H1 (cell line): ENCODE measurements at regions not wholly inside any gene's neighbourhood (a gene's known extent, or its start where the extent isn't known, plus 50 kb on each side); places are given as distances from the start of the nearest gene placed in this dataset.

Experiments
- CTCF ChIA-PET: fragments of 300-600 bp; sonication (Branson Sonifier 250); formaldehyde crosslinking; loops from one replicate; lab custom pipeline; 2021; ENCODE audit not compliant: partially characterized antibody; lab: Charles Lee
- POLR2A ChIA-PET: fragments of 300-600 bp; sonication (Branson Sonifier 250); formaldehyde crosslinking; loops from one replicate; lab custom pipeline; 2021; ENCODE audit warnings: inconsistent platforms; ENCODE audit not compliant: partially characterized antibody; lab: Charles Lee
- DNase-seq, 2 experiments: peaks; one replicate each; pipeline versions ENCODE4 v3.0.0 to v3.0.0-alpha.2; 2010 to 2022; ENCODE audit warnings: low spot score in 2 of 2, low read depth in 1 of 2, mixed read lengths in 1 of 2
- FAIRE-seq: peaks from 2 replicates; lab custom pipeline; 2011; peaks lifted over from hg19 to GRCh38; lab: Jason Lieb, UNC
- H2AFZ ChIP-seq: 2 replicates; pipeline ENCODE4 v1.8.1; 2012; ENCODE audit warnings: low read length, inconsistent platforms
- H2AK5ac ChIP-seq: 2 replicates; pipeline ENCODE4 v1.6.1; 2013; ENCODE audit warnings: low read depth, low read length
- H2BK120ac ChIP-seq: replicated peaks from 2 replicates; pipeline ENCODE3; 2013; ENCODE audit warnings: low read depth, low read length, inconsistent platforms
- H2BK12ac ChIP-seq: 2 replicates; pipeline ENCODE4 v1.6.1; 2013; ENCODE audit warnings: low read depth, low read length
- H2BK15ac ChIP-seq: 2 replicates; pipeline ENCODE4 v1.6.1; 2013; ENCODE audit warnings: low read length
- H2BK20ac ChIP-seq: 2 replicates; pipeline ENCODE4 v1.6.1; 2013; ENCODE audit warnings: low read length
- H2BK5ac ChIP-seq: 2 replicates; pipeline ENCODE4 v1.6.1; 2013; ENCODE audit warnings: low read depth, low read length
- H3K14ac ChIP-seq: 2 replicates; pipeline ENCODE4 v1.6.1; 2013; ENCODE audit warnings: inconsistent platforms; ENCODE audit not compliant: insufficient read length
- H3K18ac ChIP-seq: 2 replicates; pipeline ENCODE4 v1.6.1; 2013; ENCODE audit warnings: low read length; ENCODE audit errors: extremely low read depth
- H3K23ac ChIP-seq: 2 replicates; pipeline ENCODE4 v1.6.1; 2013; ENCODE audit warnings: inconsistent platforms; ENCODE audit not compliant: insufficient read length
- H3K23me2 ChIP-seq: 2 replicates; pipeline ENCODE4 v1.6.1; 2013; ENCODE audit warnings: low read depth, low read length
- H3K27ac ChIP-seq: 2 replicates; pipeline ENCODE4 v1.6.1; 2011; ENCODE audit warnings: low read depth, low read length, inconsistent platforms
- H3K27me3 ChIP-seq, 4 experiments: replicated peaks in 1 of 4; 1 replicate in 1 of 4; 2 replicates in 3 of 4; pipeline versions ENCODE4 v1.6.1 to v1.8.1; 2011 to 2013; ENCODE audit warnings: low read length in 3 of 4, mild to moderate bottlenecking in 3 of 4, inconsistent platforms in 2 of 4, mixed read lengths in 2 of 4, moderate library complexity in 1 of 4; ENCODE audit not compliant: control insufficient read depth in 3 of 4, insufficient read depth in 3 of 4; ENCODE audit errors: extremely low read depth in 1 of 4
- H3K36me3 ChIP-seq, 4 experiments: 2 replicates each; pipeline versions ENCODE4 v1.6.1 to v1.8.1; 2011 to 2013; ENCODE audit warnings: mild to moderate bottlenecking in 4 of 4, low read length in 3 of 4, moderate library complexity in 2 of 4, control low read depth in 1 of 4, inconsistent platforms in 1 of 4; ENCODE audit not compliant: insufficient read depth in 4 of 4, control insufficient read depth in 2 of 4
- H3K4ac ChIP-seq: replicated peaks from 2 replicates; pipeline ENCODE3; 2013; ENCODE audit warnings: low read length, low read depth, mixed read lengths, inconsistent platforms; ENCODE audit not compliant: insufficient read length
- H3K4me1 ChIP-seq, 4 experiments: replicated peaks in 1 of 4; 1 replicate in 1 of 4; 2 replicates in 3 of 4; pipeline versions ENCODE4 v1.6.1 to v1.8.1; 2011 to 2013; ENCODE audit warnings: low read length in 3 of 4, inconsistent platforms in 2 of 4, mixed read lengths in 1 of 4; ENCODE audit not compliant: insufficient read depth in 4 of 4, control insufficient read depth in 3 of 4
- H3K4me2 ChIP-seq, 2 experiments: 2 replicates each; pipeline versions ENCODE4 v1.6.1 to v1.8.1; 2011 to 2013; ENCODE audit warnings: low read depth in 2 of 2, low read length in 2 of 2, control low read depth in 1 of 2, inconsistent platforms in 1 of 2, mild to moderate bottlenecking in 1 of 2; ENCODE audit not compliant: insufficient read depth in 1 of 2
- H3K4me3 ChIP-seq, 4 experiments: fragments of 200-600, 300-600 bp in 1 of 4; sonication (generic), shearing (Covaris generic), sonication (Bioruptor Twin) in 1 of 4; 2 replicates each; pipeline versions ENCODE4 v1.5.1 to v1.8.1; 2011 to 2016; ENCODE audit warnings: low read length in 4 of 4, low read depth in 3 of 4, control low read depth in 2 of 4, inconsistent platforms in 2 of 4, mild to moderate bottlenecking in 2 of 4, mixed read lengths in 1 of 4, moderate library complexity in 1 of 4; ENCODE audit not compliant: insufficient read depth in 2 of 4; ENCODE audit errors: extremely low read depth in 1 of 4
- H3K56ac ChIP-seq: replicated peaks from 2 replicates; pipeline ENCODE3; 2013; ENCODE audit warnings: low read depth, mild to moderate bottlenecking, mixed read lengths, low read length, inconsistent platforms; ENCODE audit not compliant: insufficient read length
- H3K79me1 ChIP-seq: 2 replicates; pipeline ENCODE4 v1.6.1; 2013; ENCODE audit warnings: low read depth, low read length, control low read depth
- H3K79me2 ChIP-seq, 2 experiments: 2 replicates each; pipeline versions ENCODE4 v1.6.1 to v1.8.1; 2012 to 2013; ENCODE audit warnings: low read length in 2 of 2, mild to moderate bottlenecking in 2 of 2, inconsistent platforms in 1 of 2; ENCODE audit not compliant: insufficient read depth in 2 of 2, control insufficient read depth in 1 of 2
- H3K9ac ChIP-seq, 4 experiments: replicated peaks in 1 of 4; 1 replicate in 1 of 4; 2 replicates in 3 of 4; pipeline versions ENCODE4 v1.6.1 to v1.8.1; 2011 to 2013; ENCODE audit warnings: low read depth in 3 of 4, low read length in 3 of 4, control low read depth in 2 of 4, mild to moderate bottlenecking in 2 of 4, moderate library complexity in 2 of 4, inconsistent platforms in 1 of 4; ENCODE audit errors: extremely low read depth in 1 of 4
- H3K9me3 ChIP-seq, 2 experiments: 2 replicates each; pipeline versions ENCODE4 v1.6.1 to v1.8.1; 2012 to 2013; ENCODE audit warnings: mild to moderate bottlenecking in 2 of 2, moderate library complexity in 2 of 2, control low read depth in 1 of 2, inconsistent platforms in 1 of 2, low read depth in 1 of 2, low read length in 1 of 2, mixed read lengths in 1 of 2; ENCODE audit not compliant: insufficient read depth in 2 of 2
- H4K20me1 ChIP-seq, 2 experiments: replicated peaks in 1 of 2; 2 replicates each; pipeline versions ENCODE3 to v1.8.1; 2011 to 2013; ENCODE audit warnings: inconsistent platforms in 2 of 2, low read length in 2 of 2, mild to moderate bottlenecking in 1 of 2; ENCODE audit not compliant: insufficient read depth in 2 of 2, control insufficient read depth in 1 of 2
- H4K5ac ChIP-seq: 2 replicates; pipeline ENCODE4 v1.6.1; 2013; ENCODE audit warnings: low read length, low read depth, mixed read lengths, inconsistent platforms; ENCODE audit not compliant: insufficient read length
- H4K8ac ChIP-seq: 2 replicates; pipeline ENCODE4 v1.8.0; 2013; ENCODE audit warnings: mild to moderate bottlenecking, moderate library complexity, low read length, inconsistent platforms; ENCODE audit not compliant: insufficient read depth; ENCODE audit errors: extremely low read depth
- H4K91ac ChIP-seq: replicated peaks from 2 replicates; pipeline ENCODE3; 2013; ENCODE audit warnings: low read length, mixed read lengths, inconsistent platforms; ENCODE audit not compliant: insufficient read length
- EP300 ChIP-seq, 2 experiments: IDR thresholded peaks; 1 replicate in 1 of 2; 2 replicates in 1 of 2; pipeline ENCODE4 v1.6.1; 2011 to 2012; ENCODE audit warnings: low read depth in 2 of 2, low read length in 2 of 2, mild to moderate bottlenecking in 2 of 2, borderline replicate concordance in 1 of 2, inconsistent platforms in 1 of 2, moderate library complexity in 1 of 2
- GTF2F1 ChIP-seq: IDR thresholded peaks from 2 replicates; pipeline ENCODE4 v1.6.1; 2012; ENCODE audit warnings: low read depth, low read length, improper control_type of control experiment, borderline replicate concordance
- NANOG ChIP-seq: IDR thresholded peaks from 2 replicates; pipeline ENCODE4 v1.6.1; 2011; ENCODE audit warnings: low read length, low read depth, mild to moderate bottlenecking, inconsistent platforms; ENCODE audit not compliant: insufficient read depth, poor library complexity, severe bottlenecking
- WGBS, 2 experiments: shearing (Covaris generic) in 1 of 2; methylation state at CpG; one replicate each; pipeline versions ENCODE4 v1.1.6 to v1.1.7; 2013 to 2015; ENCODE audit warnings: low lambda C conversion rate in 2 of 2, mixed read lengths in 2 of 2, inconsistent platforms in 1 of 2, low coverage in 1 of 2, missing lambda C conversion rate in 1 of 2; ENCODE audit not compliant: insufficient replicate concordance in 2 of 2, insufficient coverage in 1 of 2, insufficient read length in 1 of 2; ENCODE audit errors: extremely low coverage in 1 of 2, missing lambda C conversion rate in 1 of 2; 5-methylcytosine and 5-hydroxymethylcytosine counted together

GRCh38 chr5:121731377-121731776 lies 120.3 kb upstream of the FTMT start:
- POLR2A ChIA-PET: no interaction called here

More at GRCh38 chr5:121731377-121731776, 120.3 kb upstream of the FTMT start:
- Histone ChIP-seq H3K27me3 (no peaks in the 10 kb centered on the region), H3K56ac (no peak overlapping the region), H2BK120ac (no peak overlapping the region), H3K36me3 (no peaks in the 10 kb centered on the region), H3K4me3 (no peak overlapping the region), H3K4me2 (no peak overlapping the region), H2BK5ac (no peak overlapping the region), H3K23ac (no peak overlapping the region), H3K9ac (no peak overlapping the region), H3K79me2 (no peaks in the 10 kb centered on the region), H3K18ac (no peak overlapping the region), H3K27ac (no peak overlapping the region), H2AK5ac (no peak overlapping the region), H4K91ac (no peak overlapping the region), H3K14ac (no peak overlapping the region), H3K79me1 (no peaks in the 10 kb centered on the region), H2BK15ac (no peak overlapping the region), H2AFZ (no peak overlapping the region), H2BK12ac (no peak overlapping the region), H3K23me2 (no peaks in the 10 kb centered on the region), H3K9me3 (no peaks in the 10 kb centered on the region), H4K8ac (no peak overlapping the region), H4K5ac (no peak overlapping the region), H3K4me1 (no peaks in the 10 kb centered on the region), H2BK20ac (no peak overlapping the region), H4K20me1 (no peaks in the 10 kb centered on the region), H3K4ac (no peak overlapping the region)
- WGBS, 2 experiments: 57% methylated on average over 3 of the region's 3 CpGs; no CpG with 5 or more reads in 1 of the 2 experiments
- TF ChIP-seq GTF2F1 (no peak), EP300 (IDR thresholded peaks at IDR 0.05; ENCODE audit: borderline replicate concordance in 1 of 2, low read depth in 2 of 2, low read length in 2 of 2) (no peak), NANOG (no peak)
- FAIRE-seq (no peak), DNase-seq (no peak)
- CTCF ChIA-PET: interaction anchor here (0.7 kb wide), 1 partner anchor 643 kb away, joined by 3 read pairs; no protein-coding TSS in a partner anchor
